Panc1 (cell line): ENCODE measurements at regions not wholly inside any gene's neighbourhood (a gene's known extent, or its start where the extent isn't known, plus 50 kb on each side); places are given as distances from the start of the nearest gene placed in this dataset.
A peak's percentile ranks its signal among the peaks of the same experiment; 100 is the strongest.
"Not testable (repeated sequence)": the region's sequence is repeated elsewhere in the genome, so short reads cannot be mapped to it uniquely, and the experiment has no call there.

Experiments
- ATAC-seq: fragments of 200-7000 bp; cut with Tn5 transposase; 2 replicates; pipeline ENCODE4 v1.9.1; 2020; ENCODE audit warnings: mild to moderate bottlenecking, moderate library complexity
- BruUV-seq: library from RNA; stranded (reverse); fragments of 400-500 nt; replicated peaks from 2 replicates; lab custom pipeline; 2021; lab: Mats Ljungman, UMichigan
- CTCF ChIA-PET: fragments of 300-600 bp; sonication (Branson Sonifier 250); formaldehyde crosslinking; loops from one replicate; lab custom pipeline; 2022; ENCODE audit warnings: antibody characterized with exemption; lab: Charles Lee
- POLR2A ChIA-PET: fragments of 300-600 bp; sonication (Branson Sonifier 250); formaldehyde crosslinking; loops from one replicate; lab custom pipeline; 2022; ENCODE audit warnings: antibody characterized with exemption; lab: Charles Lee
- DNase-seq: peaks from one replicate; pipeline ENCODE4 v3.0.0-alpha.2; 2010; ENCODE audit warnings: low read depth, low spot score
- H3K27ac ChIP-seq: 2 replicates; pipeline ENCODE4 v1.5.1; 2011; ENCODE audit warnings: mild to moderate bottlenecking, low read length, inconsistent platforms
- H3K27me3 ChIP-seq: fragments of 200-500 bp; sonication (Bioruptor generic); 2 replicates; pipeline ENCODE4 v1.6.0; 2014; ENCODE audit warnings: low read length, inconsistent platforms; ENCODE audit not compliant: control insufficient read depth, insufficient read depth
- H3K36me3 ChIP-seq: fragments of 200-500 bp; sonication (Bioruptor generic); 2 replicates; pipeline ENCODE4 v1.5.1; 2014; ENCODE audit warnings: inconsistent platforms, mild to moderate bottlenecking, low read length, moderate library complexity; ENCODE audit not compliant: control insufficient read depth, insufficient read depth
- H3K4me1 ChIP-seq: 2 replicates; pipeline ENCODE4 v1.5.1; 2011; ENCODE audit warnings: inconsistent platforms, mild to moderate bottlenecking, low read length, moderate library complexity; ENCODE audit not compliant: control insufficient read depth, insufficient read depth
- H3K4me3 ChIP-seq, 2 experiments: 2 replicates each; pipeline ENCODE4 v1.5.1; 2011 to 2012; ENCODE audit warnings: low read depth in 2 of 2, low read length in 2 of 2, mild to moderate bottlenecking in 2 of 2, inconsistent platforms in 1 of 2, moderate library complexity in 1 of 2
- H3K9me3 ChIP-seq: fragments of 200-500 bp; sonication (Bioruptor generic); 2 replicates; pipeline ENCODE4 v1.5.1; 2014; ENCODE audit warnings: low read depth, mild to moderate bottlenecking, inconsistent platforms, low read length, moderate library complexity; ENCODE audit not compliant: control insufficient read depth, insufficient read depth
- POLR2AphosphoS5 ChIP-seq: IDR thresholded peaks from 2 replicates; pipeline ENCODE4 v1.6.1; 2012; ENCODE audit warnings: mild to moderate bottlenecking, low read depth, low read length, moderate library complexity
- REST ChIP-seq, 2 experiments: IDR thresholded peaks; 2 replicates each; pipeline ENCODE4 v1.6.1; 2011 to 2012; ENCODE audit warnings: low read depth in 2 of 2, control low read depth in 1 of 2, low read length in 1 of 2, mild to moderate bottlenecking in 1 of 2, moderate library complexity in 1 of 2; ENCODE audit not compliant: insufficient read depth in 1 of 2
- SIN3A ChIP-seq: IDR thresholded peaks from 2 replicates; pipeline ENCODE4 v1.6.1; 2012; ENCODE audit warnings: low read depth, mild to moderate bottlenecking, low read length, moderate library complexity, borderline replicate concordance; ENCODE audit not compliant: insufficient read depth
- TCF7L2 ChIP-seq: IDR thresholded peaks from 2 replicates; pipeline ENCODE4 v1.6.1; 2011; ENCODE audit warnings: mild to moderate bottlenecking, low read depth, low read length, inconsistent platforms
- in situ Hi-C: cut with HindIII; loops from 2 replicates; pipeline ENCODE4 v1.10.0; 2016; ENCODE audit warnings: low sequenced_read_pairs, low pct_unique_long_range_greater_than_20kb
- intact Hi-C: fragments of 100-400 bp; cut with micrococcal nuclease; formaldehyde crosslinking; loops from one replicate; pipeline ENCODE4 v1.10.0; 2022; ENCODE audit not compliant: unreplicated experiment
- TF ChIP-seq, protein P1 (sequence below): fragments of 450-650 bp; IDR thresholded peaks from 2 replicates; pipeline ENCODE4 v1.5.1; 2017; ENCODE audit warnings: mild to moderate bottlenecking

- BruUV-seq, H3K9me3 ChIP-seq, DNase-seq, H3K27me3 ChIP-seq, in situ Hi-C loops, H3K4me1 ChIP-seq, POLR2A ChIA-PET, H3K4me3 ChIP-seq, H3K36me3 ChIP-seq, intact Hi-C loops, H3K27ac ChIP-seq: not testable (repeated sequence)
- ATAC-seq, result peak; percentile 64
- CTCF ChIA-PET, result interaction anchor here (0.6 kb wide), 1 partner anchor 341 kb away, joined by 3 read pairs; no protein-coding TSS in a partner anchor
Measured at GRCh38 chr12:131224226-131225065, 270.7 kb downstream of the ADGRD1 start.

DNA sequence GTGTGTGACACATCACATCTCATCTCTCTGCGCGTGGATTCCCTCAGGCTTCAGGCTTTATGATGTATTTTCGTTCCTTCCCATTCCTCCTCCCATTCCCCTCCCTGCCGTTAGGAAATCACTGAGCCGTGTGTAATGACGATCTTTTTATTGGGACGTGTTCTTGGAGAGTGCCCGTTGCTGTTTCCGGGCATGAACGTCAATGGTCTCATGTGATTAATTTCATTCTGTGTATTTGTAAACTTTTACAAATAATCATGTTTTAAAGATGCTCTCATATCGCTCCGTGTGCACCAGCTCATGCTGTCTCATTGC is 271.3 kb downstream of the ADGRD1 start:
- BruUV-seq, CTCF ChIA-PET: not testable (repeated sequence)

GRCh38 chr12:131226345-131227265 is 272.9 kb downstream of the ADGRD1 start:
- intact Hi-C loops, result no loop called here
- CTCF ChIA-PET, result no interaction called here
- no peak for ATAC-seq

More for the DNA sequence above, 271.3 kb downstream of the ADGRD1 start:
- intact Hi-C loops, ATAC-seq, H3K4me1 ChIP-seq, H3K27ac ChIP-seq, in situ Hi-C loops, H3K4me3 ChIP-seq, H3K36me3 ChIP-seq, POLR2A ChIA-PET, H3K27me3 ChIP-seq, H3K9me3 ChIP-seq, DNase-seq: not testable (repeated sequence)

GRCh38 chr12:131227641-131228040 is 273.9 kb downstream of the ADGRD1 start:
- H3K27ac ChIP-seq, H3K4me1 ChIP-seq, intact Hi-C loops, BruUV-seq, POLR2A ChIA-PET, in situ Hi-C loops, H3K27me3 ChIP-seq, H3K36me3 ChIP-seq, ATAC-seq, CTCF ChIA-PET, H3K4me3 ChIP-seq, DNase-seq, H3K9me3 ChIP-seq: not testable (repeated sequence)

More at GRCh38 chr12:131226345-131227265, 272.9 kb downstream of the ADGRD1 start:
- H3K4me3 ChIP-seq, result no peak overlapping the region
- H3K4me1 ChIP-seq, result no peaks in the 10 kb centered on the region
- no peaks in the 10 kb centered on the region for H3K27me3 ChIP-seq
- in situ Hi-C loops, result no loop called here
- H3K9me3 ChIP-seq, result no peaks in the 10 kb centered on the region
- BruUV-seq, result no TSS peak
- H3K27ac ChIP-seq, result no peak overlapping the region
- H3K36me3 ChIP-seq, result no peaks in the 10 kb centered on the region
- POLR2A ChIA-PET, result no interaction called here
- no peak for TF ChIP-seq REST (IDR thresholded peaks at IDR 0.05; ENCODE audit: insufficient read depth in 1 of 2, low read depth in 2 of 2, low read length in 1 of 2)
- TF ChIP-seq, protein P1, sequence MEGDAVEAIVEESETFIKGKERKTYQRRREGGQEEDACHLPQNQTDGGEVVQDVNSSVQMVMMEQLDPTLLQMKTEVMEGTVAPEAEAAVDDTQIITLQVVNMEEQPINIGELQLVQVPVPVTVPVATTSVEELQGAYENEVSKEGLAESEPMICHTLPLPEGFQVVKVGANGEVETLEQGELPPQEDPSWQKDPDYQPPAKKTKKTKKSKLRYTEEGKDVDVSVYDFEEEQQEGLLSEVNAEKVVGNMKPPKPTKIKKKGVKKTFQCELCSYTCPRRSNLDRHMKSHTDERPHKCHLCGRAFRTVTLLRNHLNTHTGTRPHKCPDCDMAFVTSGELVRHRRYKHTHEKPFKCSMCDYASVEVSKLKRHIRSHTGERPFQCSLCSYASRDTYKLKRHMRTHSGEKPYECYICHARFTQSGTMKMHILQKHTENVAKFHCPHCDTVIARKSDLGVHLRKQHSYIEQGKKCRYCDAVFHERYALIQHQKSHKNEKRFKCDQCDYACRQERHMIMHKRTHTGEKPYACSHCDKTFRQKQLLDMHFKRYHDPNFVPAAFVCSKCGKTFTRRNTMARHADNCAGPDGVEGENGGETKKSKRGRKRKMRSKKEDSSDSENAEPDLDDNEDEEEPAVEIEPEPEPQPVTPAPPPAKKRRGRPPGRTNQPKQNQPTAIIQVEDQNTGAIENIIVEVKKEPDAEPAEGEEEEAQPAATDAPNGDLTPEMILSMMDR, result no peak
- TF ChIP-seq POLR2AphosphoS5, result no peak
- no peak for TF ChIP-seq TCF7L2
- no peak for TF ChIP-seq SIN3A
- no peak for DNase-seq

DNA sequence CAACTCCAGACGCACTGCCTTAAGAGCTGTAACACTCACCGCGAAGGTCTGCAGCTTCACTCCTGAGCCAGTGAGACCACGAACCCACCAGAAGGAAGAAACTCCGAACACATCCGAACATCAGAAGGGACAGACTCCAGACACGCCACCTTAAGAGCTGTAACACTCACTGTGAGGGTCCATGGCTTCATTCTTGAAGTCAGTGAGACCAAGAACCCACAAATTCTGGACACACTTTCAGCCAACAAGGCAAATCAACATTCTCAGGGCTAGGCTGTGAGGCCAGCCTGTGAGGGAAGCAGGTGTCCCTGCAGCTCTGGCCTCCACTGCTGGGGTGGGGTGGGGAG is 275.3 kb downstream of the ADGRD1 start:
- H3K27me3 ChIP-seq, POLR2A ChIA-PET, ATAC-seq, H3K36me3 ChIP-seq, DNase-seq, H3K4me3 ChIP-seq, in situ Hi-C loops, H3K4me1 ChIP-seq, H3K27ac ChIP-seq, intact Hi-C loops, BruUV-seq, H3K9me3 ChIP-seq: not testable (repeated sequence)
- CTCF ChIA-PET, result interaction anchor here (0.6 kb wide), 1 partner anchor 47 kb away, joined by 3 read pairs; no protein-coding TSS in a partner anchor
